ENCODE measurements at regions not wholly inside any gene's neighbourhood (a gene's known extent, or its start where the extent isn't known, plus 50 kb on each side); places are given as distances from the start of the nearest gene placed in this dataset.

DNA sequence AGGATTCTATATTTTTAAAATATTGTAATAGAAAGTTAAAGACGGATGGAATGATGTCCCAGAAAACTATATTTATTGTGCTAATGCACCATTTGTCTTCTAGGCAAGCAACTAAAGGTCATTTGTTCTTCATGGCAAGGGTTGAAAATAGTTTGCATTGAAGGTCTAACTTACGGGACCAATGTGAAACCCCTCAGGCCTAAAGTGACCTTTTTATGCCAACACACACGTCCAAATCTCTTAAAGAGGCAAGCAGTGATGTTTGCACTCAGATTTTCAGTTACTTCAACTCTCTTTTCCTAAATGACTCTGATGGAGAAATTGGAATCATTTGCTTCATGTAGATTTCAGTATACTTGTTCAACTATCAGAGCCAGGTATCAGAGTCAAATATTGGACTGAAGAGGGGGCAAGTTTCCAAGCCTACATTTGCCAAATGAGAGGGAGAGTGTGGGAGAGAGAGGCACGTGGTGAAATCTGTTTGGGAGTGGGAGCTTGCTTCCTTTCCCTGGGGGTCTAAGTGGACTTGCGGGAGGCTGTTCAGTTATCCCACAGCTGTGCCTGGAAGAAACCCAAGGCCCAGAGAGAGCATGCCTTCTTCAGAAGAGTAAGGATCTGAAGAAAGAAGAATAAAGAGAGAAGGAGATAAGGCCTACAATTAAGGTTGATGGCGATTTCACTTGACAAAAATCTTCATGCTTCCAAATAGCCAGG lies 459.8 kb downstream of the BCAT1 start:
- no peak overlapping the region for H3K4me3 ChIP-seq (ENCODE audit: low read depth, low read length)
- TF ChIP-seq MYC (IDR thresholded peaks at IDR 0.05; ENCODE audit: low read depth, low read length) (no peak), POLR2A (IDR thresholded peaks at IDR 0.05; ENCODE audit: extremely low read depth, insufficient read length) (no peak)
- TF ChIP-seq, protein P1, sequence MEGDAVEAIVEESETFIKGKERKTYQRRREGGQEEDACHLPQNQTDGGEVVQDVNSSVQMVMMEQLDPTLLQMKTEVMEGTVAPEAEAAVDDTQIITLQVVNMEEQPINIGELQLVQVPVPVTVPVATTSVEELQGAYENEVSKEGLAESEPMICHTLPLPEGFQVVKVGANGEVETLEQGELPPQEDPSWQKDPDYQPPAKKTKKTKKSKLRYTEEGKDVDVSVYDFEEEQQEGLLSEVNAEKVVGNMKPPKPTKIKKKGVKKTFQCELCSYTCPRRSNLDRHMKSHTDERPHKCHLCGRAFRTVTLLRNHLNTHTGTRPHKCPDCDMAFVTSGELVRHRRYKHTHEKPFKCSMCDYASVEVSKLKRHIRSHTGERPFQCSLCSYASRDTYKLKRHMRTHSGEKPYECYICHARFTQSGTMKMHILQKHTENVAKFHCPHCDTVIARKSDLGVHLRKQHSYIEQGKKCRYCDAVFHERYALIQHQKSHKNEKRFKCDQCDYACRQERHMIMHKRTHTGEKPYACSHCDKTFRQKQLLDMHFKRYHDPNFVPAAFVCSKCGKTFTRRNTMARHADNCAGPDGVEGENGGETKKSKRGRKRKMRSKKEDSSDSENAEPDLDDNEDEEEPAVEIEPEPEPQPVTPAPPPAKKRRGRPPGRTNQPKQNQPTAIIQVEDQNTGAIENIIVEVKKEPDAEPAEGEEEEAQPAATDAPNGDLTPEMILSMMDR (IDR thresholded peaks at IDR 0.05; ENCODE audit: low read depth, low read length): no peak
- TF ChIP-seq, protein P2, sequence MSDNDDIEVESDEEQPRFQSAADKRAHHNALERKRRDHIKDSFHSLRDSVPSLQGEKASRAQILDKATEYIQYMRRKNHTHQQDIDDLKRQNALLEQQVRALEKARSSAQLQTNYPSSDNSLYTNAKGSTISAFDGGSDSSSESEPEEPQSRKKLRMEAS (IDR thresholded peaks at IDR 0.05; ENCODE audit: low read depth, low read length): no peak
- DNase-seq (ENCODE audit: low read depth): no peak

DNA sequence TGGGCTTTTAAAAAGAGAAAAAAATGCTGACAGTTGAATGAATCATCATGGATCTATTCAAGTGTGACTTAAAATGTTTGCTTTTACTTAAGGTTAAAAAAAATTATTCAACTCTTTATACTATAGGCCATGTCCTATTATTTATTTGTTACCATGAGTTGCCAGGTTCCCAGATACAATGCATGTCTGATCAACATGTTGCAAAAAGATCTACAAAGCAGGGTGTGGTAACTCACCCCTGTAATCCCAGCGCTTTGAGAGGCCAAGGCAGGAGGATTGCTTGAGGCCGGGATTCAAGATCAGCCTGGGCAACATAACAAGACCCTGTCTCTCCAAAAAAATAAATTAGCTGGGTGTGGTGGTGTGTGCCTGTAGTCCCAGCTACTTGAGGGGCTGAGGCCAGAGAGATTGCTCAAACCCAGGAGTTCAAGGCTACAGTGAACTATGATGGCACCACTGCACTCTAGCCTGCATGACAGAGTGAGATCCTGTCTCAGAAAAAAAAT lies 460.8 kb downstream of the BCAT1 start:
- no peak for DNase-seq (ENCODE audit: low read depth)
- no peak overlapping the region for H3K4me3 ChIP-seq (ENCODE audit: low read depth, low read length)
- TF ChIP-seq, protein P1 (IDR thresholded peaks at IDR 0.05; ENCODE audit: low read depth, low read length): no peak
- TF ChIP-seq, protein P2 (IDR thresholded peaks at IDR 0.05; ENCODE audit: low read depth, low read length): no peak
- no peak for TF ChIP-seq MYC (IDR thresholded peaks at IDR 0.05; ENCODE audit: low read depth, low read length)
- TF ChIP-seq POLR2A (IDR thresholded peaks at IDR 0.05; ENCODE audit: extremely low read depth, insufficient read length): no peak

DNA sequence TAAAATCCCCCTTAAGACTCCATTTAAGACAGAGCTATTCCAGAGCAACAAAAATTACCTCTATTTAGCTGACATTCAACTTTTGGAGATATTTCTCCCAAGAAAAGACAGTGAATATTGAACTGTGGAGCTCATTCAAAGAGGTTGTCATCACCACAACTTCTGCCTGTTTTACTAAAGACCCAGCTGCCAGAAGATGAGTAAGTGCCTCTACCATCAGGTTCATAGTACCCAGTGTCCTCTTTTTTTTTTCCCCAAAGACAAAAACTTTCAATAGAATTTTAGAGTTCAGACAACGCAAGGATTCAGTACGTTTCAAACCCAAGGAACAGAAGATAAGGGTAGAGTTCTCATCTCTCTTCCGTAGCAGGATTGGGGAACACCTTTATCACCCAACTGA lies 461.3 kb downstream of the BCAT1 start:
- TF ChIP-seq, protein P1 (IDR thresholded peaks at IDR 0.05; ENCODE audit: low read depth, low read length): no peak
- TF ChIP-seq POLR2A (IDR thresholded peaks at IDR 0.05; ENCODE audit: extremely low read depth, insufficient read length) (no peak), MYC (IDR thresholded peaks at IDR 0.05; ENCODE audit: low read depth, low read length) (no peak)
- TF ChIP-seq, protein P2 (IDR thresholded peaks at IDR 0.05; ENCODE audit: low read depth, low read length): no peak
- no peak overlapping the region for H3K4me3 ChIP-seq (ENCODE audit: low read depth, low read length)

DNA sequence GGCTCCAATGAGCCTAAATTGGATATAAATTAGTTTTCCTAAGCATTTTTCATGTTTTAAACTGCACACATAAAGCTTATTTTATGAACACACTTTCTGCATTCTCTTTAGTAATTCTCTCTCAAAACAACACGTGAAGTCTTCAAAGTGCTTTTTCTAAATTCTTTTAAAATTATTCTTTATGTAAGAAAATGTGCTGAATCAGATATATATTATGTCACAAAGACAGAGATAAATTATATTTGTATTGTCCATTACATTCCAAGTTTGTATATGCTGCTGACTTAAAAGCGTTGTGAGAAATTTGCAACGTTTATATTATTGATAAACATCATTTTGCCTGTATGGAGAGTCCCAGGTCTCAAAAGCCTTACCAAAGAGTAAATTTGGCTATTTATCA lies 465.2 kb downstream of the BCAT1 start:
- no peak for DNase-seq (ENCODE audit: low read depth)
- H3K4me3 ChIP-seq (ENCODE audit: low read depth, low read length): no peak overlapping the region
- TF ChIP-seq, protein P2 (IDR thresholded peaks at IDR 0.05; ENCODE audit: low read depth, low read length): no peak
- TF ChIP-seq POLR2A (IDR thresholded peaks at IDR 0.05; ENCODE audit: extremely low read depth, insufficient read length): no peak
- TF ChIP-seq MYC (IDR thresholded peaks at IDR 0.05; ENCODE audit: low read depth, low read length): no peak
- TF ChIP-seq, protein P1 (IDR thresholded peaks at IDR 0.05; ENCODE audit: low read depth, low read length): no peak

More for the DNA sequence above, 461.3 kb downstream of the BCAT1 start:
- DNase-seq (ENCODE audit: low read depth): no peak

DNA sequence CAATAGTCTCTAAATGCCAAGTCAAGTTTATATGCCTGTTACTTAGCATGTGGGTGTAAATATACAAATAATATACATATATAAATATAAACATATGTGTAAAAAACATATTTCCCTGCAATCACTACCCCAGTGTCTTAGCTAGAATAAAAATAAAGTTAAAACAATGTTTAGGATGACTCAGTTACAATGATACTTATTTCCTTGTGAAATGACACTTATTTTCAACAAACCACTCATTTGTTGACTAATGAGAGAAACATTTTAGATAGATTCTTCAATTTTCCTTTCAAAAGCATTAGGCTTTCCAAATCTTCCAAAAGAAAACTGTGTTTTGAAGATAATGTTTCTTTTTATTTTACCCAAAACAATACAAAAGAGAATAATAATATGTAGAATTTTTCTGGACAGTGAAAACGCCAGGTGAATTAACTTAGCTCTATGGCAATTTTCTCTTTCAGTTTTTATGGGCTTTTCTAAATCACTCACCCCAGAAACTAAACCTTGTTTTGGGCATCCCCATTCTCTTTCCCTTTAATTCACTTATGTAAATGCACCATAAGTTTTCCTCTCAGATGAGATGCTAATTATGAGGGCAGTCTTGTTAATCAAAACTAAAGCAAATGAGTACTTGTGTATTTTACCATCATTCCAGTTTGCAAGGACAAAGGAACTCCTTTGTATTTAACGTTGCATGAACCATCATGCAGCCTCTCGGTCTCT lies 465.9 kb downstream of the BCAT1 start:
- TF ChIP-seq MYC (IDR thresholded peaks at IDR 0.05; ENCODE audit: low read depth, low read length) (no peak), POLR2A (IDR thresholded peaks at IDR 0.05; ENCODE audit: extremely low read depth, insufficient read length) (no peak)
- TF ChIP-seq, protein P2 (IDR thresholded peaks at IDR 0.05; ENCODE audit: low read depth, low read length): no peak
- TF ChIP-seq, protein P1 (IDR thresholded peaks at IDR 0.05; ENCODE audit: low read depth, low read length): no peak
- no peak overlapping the region for H3K4me3 ChIP-seq (ENCODE audit: low read depth, low read length)
- no peak for DNase-seq (ENCODE audit: low read depth)

Data from NB4 (cell line).